Activated CD4-positive, CD25-positive, alpha-beta regulatory T cell treated with anti-CD3 and anti-CD28 coated beads, Interleukin-2, amount 50 U/mL, for 24 hours (primary cell): ENCODE measurements at regions not wholly inside any gene's neighbourhood (a gene's known extent, or its start where the extent isn't known, plus 50 kb on each side); places are given as distances from the start of the nearest gene placed in this dataset.

ENCODE experiments used
- ATAC-seq, 2 donors: fragments of 150-1000 bp; cut with Tn5 transposase; one replicate each; pipeline ENCODE4 v1.10.0; 2021; ENCODE audit warnings: mild to moderate bottlenecking in 1 of 2, moderate library complexity in 1 of 2

- ATAC-seq, result no peak
These were observed 1635.2 kb downstream of the FAM181B start for GRCh38 chr11:81098471-81098870.

GRCh38 chr11:81092522-81092921, 1641.1 kb downstream of the FAM181B start:
- ATAC-seq, result no peak

GRCh38 chr11:81089242-81089641, 1644.4 kb downstream of the FAM181B start:
- ATAC-seq, result no peak

GRCh38 chr11:81080476-81080875, 1639.6 kb upstream of the TENM4 start:
- no peak for ATAC-seq

GRCh38 chr11:81072273-81072672, 1631.4 kb upstream of the TENM4 start:
- no peak for ATAC-seq

- ATAC-seq, result no peak
These were observed 1630.8 kb upstream of the TENM4 start for GRCh38 chr11:81071606-81072005.

- ATAC-seq, result no peak
These were observed 1630.1 kb upstream of the TENM4 start for GRCh38 chr11:81070948-81071347.

- ATAC-seq, result no peak
These were observed 1618.5 kb upstream of the TENM4 start for GRCh38 chr11:81059356-81059755.

GRCh38 chr11:81052344-81053158, 1611.7 kb upstream of the TENM4 start:
- ATAC-seq, result no peak

GRCh38 chr11:81039916-81040524, 1599.2 kb upstream of the TENM4 start:
- no peak for ATAC-seq

- no peak for ATAC-seq
These were observed 1595.5 kb upstream of the TENM4 start for GRCh38 chr11:81036168-81036870.

GRCh38 chr11:81033779-81034540, 1593.1 kb upstream of the TENM4 start:
- no peak for ATAC-seq

GRCh38 chr11:81032906-81033305, 1592.1 kb upstream of the TENM4 start:
- no peak for ATAC-seq

- no peak for ATAC-seq
These were observed 1589.4 kb upstream of the TENM4 start for GRCh38 chr11:81030186-81030585.

GRCh38 chr11:81026032-81026431, 1585.2 kb upstream of the TENM4 start:
- no peak for ATAC-seq

- no peak for ATAC-seq
These were observed 1581.2 kb upstream of the TENM4 start for GRCh38 chr11:81022057-81022456.

GRCh38 chr11:81010631-81011030, 1569.8 kb upstream of the TENM4 start:
- no peak for ATAC-seq

GRCh38 chr11:81007046-81007445, 1566.2 kb upstream of the TENM4 start:
- ATAC-seq, result no peak

- ATAC-seq, result peak in 1 of 2 donors; percentile 21
These were observed 1564.8 kb upstream of the TENM4 start for GRCh38 chr11:81005595-81005994.

- no peak for ATAC-seq
These were observed 1563.7 kb upstream of the TENM4 start for GRCh38 chr11:81004576-81004975.

GRCh38 chr11:81002374-81002773, 1561.5 kb upstream of the TENM4 start:
- ATAC-seq, result no peak

GRCh38 chr11:81000735-81001134, 1559.9 kb upstream of the TENM4 start:
- no peak for ATAC-seq

GRCh38 chr11:81000334-81000733, 1559.5 kb upstream of the TENM4 start:
- ATAC-seq, result no peak
